ENCODE measurements at regions not wholly inside any gene's neighbourhood (a gene's known extent, or its start where the extent isn't known, plus 50 kb on each side); places are given as distances from the start of the nearest gene placed in this dataset.

DNA sequence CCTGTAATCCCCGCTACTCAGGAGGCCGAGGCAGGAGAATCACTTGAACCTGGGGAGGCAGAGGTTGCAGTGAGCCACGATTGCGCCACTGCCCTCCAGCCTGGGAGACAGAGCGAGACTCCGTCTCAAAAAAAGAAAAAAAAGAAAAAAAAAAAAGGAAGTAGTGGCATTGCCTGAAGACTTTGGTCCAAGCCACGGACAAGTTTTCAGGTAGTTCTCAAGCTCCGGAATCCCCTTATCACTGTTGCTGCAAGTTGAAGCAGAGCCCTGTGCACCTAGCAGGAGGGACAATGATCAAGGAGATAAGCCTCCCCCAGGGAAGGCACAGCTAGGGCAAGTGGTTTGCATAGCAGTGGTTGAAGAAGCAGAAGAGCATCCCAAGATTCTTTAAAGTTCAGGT, 97.6 kb downstream of the MEX3B start:
- Histone ChIP-seq H3K9me3 (ENCODE audit: low read depth) (no peaks in the 10 kb centered on the region), H3K27me3 (no peaks in the 10 kb centered on the region), H3K9me2 (replicated peaks; ENCODE audit: insufficient read depth) (no peaks in the 10 kb centered on the region), H4K20me1 (ENCODE audit: insufficient read depth, poor library complexity, severe bottlenecking) (no peaks in the 10 kb centered on the region), H3K4me1 (ENCODE audit: insufficient read depth) (no peaks in the 10 kb centered on the region), H3K27ac (no peak overlapping the region), H3K36me3 (replicated peaks; ENCODE audit: insufficient read depth, low read depth) (no peaks in the 10 kb centered on the region), H3K79me2 (no peaks in the 10 kb centered on the region), H3K4me3 (no peak overlapping the region), H2AFZ (no peak overlapping the region), H3K4me2 (no peak overlapping the region)
- DNase-seq (ENCODE audit: low spot score), result no peak
- WGBS (ENCODE audit: low lambda C conversion rate, missing lambda C conversion rate), result 90% methylated on average over 8 of the region's 8 CpGs
- TF ChIP-seq EZH2phosphoT487 (IDR thresholded peaks at IDR 0.05; ENCODE audit: low read depth, severe bottlenecking, unreplicated experiment) (no peak), EZH2 (IDR thresholded peaks at IDR 0.05; ENCODE audit: borderline replicate concordance) (no peak)
- TF ChIP-seq, protein P1, sequence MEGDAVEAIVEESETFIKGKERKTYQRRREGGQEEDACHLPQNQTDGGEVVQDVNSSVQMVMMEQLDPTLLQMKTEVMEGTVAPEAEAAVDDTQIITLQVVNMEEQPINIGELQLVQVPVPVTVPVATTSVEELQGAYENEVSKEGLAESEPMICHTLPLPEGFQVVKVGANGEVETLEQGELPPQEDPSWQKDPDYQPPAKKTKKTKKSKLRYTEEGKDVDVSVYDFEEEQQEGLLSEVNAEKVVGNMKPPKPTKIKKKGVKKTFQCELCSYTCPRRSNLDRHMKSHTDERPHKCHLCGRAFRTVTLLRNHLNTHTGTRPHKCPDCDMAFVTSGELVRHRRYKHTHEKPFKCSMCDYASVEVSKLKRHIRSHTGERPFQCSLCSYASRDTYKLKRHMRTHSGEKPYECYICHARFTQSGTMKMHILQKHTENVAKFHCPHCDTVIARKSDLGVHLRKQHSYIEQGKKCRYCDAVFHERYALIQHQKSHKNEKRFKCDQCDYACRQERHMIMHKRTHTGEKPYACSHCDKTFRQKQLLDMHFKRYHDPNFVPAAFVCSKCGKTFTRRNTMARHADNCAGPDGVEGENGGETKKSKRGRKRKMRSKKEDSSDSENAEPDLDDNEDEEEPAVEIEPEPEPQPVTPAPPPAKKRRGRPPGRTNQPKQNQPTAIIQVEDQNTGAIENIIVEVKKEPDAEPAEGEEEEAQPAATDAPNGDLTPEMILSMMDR (IDR thresholded peaks at IDR 0.05; ENCODE audit: poor library complexity), result no peak

DNA sequence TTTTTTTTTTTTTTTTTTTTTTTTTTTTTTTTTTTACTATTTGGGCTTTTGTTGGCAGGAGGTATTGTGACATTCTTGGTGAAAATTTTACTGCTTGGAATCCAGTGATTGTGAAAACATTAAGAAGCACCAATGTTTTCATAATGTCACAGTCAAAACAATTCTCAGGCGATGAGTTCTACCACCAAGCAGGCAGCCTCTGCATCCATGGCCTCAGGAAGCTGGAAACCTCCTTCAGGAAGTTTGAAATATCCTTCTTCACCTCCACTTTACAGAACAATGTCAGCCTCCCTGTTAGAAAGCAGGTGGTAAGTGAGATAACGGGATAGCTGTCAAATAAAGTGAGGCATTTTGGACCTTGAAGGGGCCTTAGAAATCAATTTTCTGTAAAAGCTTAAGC, 98.3 kb downstream of the MEX3B start:
- Histone ChIP-seq H3K4me1 (ENCODE audit: insufficient read depth) (no peaks in the 10 kb centered on the region), H3K9me3 (ENCODE audit: low read depth) (no peaks in the 10 kb centered on the region), H3K36me3 (replicated peaks; ENCODE audit: insufficient read depth, low read depth) (no peaks in the 10 kb centered on the region), H3K9me2 (replicated peaks; ENCODE audit: insufficient read depth) (no peaks in the 10 kb centered on the region), H3K79me2 (no peaks in the 10 kb centered on the region), H3K27ac (no peak overlapping the region), H4K20me1 (ENCODE audit: insufficient read depth, poor library complexity, severe bottlenecking) (no peaks in the 10 kb centered on the region), H3K4me3 (no peak overlapping the region), H3K4me2 (no peak overlapping the region), H2AFZ (no peak overlapping the region), H3K27me3 (no peaks in the 10 kb centered on the region)
- no peak for DNase-seq (ENCODE audit: low spot score)
- 88% methylated on average over 2 of the region's 2 CpGs for WGBS (ENCODE audit: low lambda C conversion rate, missing lambda C conversion rate)
- TF ChIP-seq, protein P1 (IDR thresholded peaks at IDR 0.05; ENCODE audit: poor library complexity), result no peak
- TF ChIP-seq EZH2phosphoT487 (IDR thresholded peaks at IDR 0.05; ENCODE audit: low read depth, severe bottlenecking, unreplicated experiment) (no peak), EZH2 (IDR thresholded peaks at IDR 0.05; ENCODE audit: borderline replicate concordance) (no peak)

DNA sequence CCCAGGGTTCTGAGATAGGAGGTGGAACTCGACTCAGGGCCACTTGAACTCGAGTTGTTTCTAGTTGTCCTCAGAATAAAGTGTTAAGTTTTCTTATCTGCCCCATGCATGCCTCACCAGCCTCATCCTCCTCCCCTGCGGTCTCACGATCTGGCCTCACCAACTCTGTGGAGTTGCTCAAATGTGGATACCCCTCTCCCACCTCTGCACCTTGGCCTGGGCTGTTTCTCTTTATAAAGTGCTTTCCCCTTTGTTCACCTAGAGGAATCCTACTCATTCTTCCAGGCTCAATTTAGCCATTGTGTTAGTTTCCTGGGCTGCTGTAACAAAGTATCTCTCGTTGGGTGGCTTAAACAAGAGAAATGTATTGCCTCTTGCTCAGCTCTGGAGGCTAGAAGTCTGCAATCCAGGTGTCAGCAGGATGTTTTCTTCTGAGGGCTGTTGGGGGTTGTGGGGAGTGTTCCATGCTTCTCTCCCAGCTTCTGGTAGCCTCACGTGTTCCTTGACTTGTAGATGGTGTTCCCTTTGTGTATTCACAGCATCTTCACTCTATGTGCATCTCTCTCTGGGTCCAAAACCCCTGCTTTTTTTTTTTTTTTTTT, 100.7 kb downstream of the MEX3B start:
- no peaks in the 10 kb centered on the region for H3K27me3 ChIP-seq
- no peaks in the 10 kb centered on the region for H3K9me2 ChIP-seq (replicated peaks; ENCODE audit: insufficient read depth)
- H3K4me1 ChIP-seq (ENCODE audit: insufficient read depth), result no peaks in the 10 kb centered on the region
- WGBS (ENCODE audit: low lambda C conversion rate, missing lambda C conversion rate), result 82% methylated on average over 6 of the region's 6 CpGs
- no peak overlapping the region for H3K27ac ChIP-seq
- H3K79me2 ChIP-seq, result no peaks in the 10 kb centered on the region
- DNase-seq (ENCODE audit: low spot score), result no peak
- H2AFZ ChIP-seq, result no peak overlapping the region
- no peaks in the 10 kb centered on the region for H3K36me3 ChIP-seq (replicated peaks; ENCODE audit: insufficient read depth, low read depth)
- no peaks in the 10 kb centered on the region for H4K20me1 ChIP-seq (ENCODE audit: insufficient read depth, poor library complexity, severe bottlenecking)
- no peak for TF ChIP-seq EZH2 (IDR thresholded peaks at IDR 0.05; ENCODE audit: borderline replicate concordance)
- TF ChIP-seq, protein P1 (IDR thresholded peaks at IDR 0.05; ENCODE audit: poor library complexity), result no peak
- no peak for TF ChIP-seq EZH2phosphoT487 (IDR thresholded peaks at IDR 0.05; ENCODE audit: low read depth, severe bottlenecking, unreplicated experiment)
- H3K4me3 ChIP-seq, result no peak overlapping the region
- H3K9me3 ChIP-seq (ENCODE audit: low read depth), result no peaks in the 10 kb centered on the region
- H3K4me2 ChIP-seq, result no peak overlapping the region

All from hepatocyte (in vitro differentiated cells).